AG04449 (cell line): ENCODE measurements at regions not wholly inside any gene's neighbourhood (a gene's known extent, or its start where the extent isn't known, plus 50 kb on each side); places are given as distances from the start of the nearest gene placed in this dataset.

Experiments used
- CTCF ChIA-PET: fragments of 350-600 bp; formaldehyde crosslinking; extraction: SDS; loops from one replicate; lab custom pipeline; 2021; ENCODE audit warnings: antibody characterized with exemption; lab: Yijun Ruan, JAX
- POLR2A ChIA-PET: fragments of 400-600, 350-600 bp; formaldehyde crosslinking; extraction: SDS; loops from one replicate; lab custom pipeline; 2020; ENCODE audit warnings: antibody characterized with exemption, inconsistent platforms; lab: Yijun Ruan, JAX
- DNase-seq: peaks from one replicate; pipeline ENCODE4 v3.0.0-alpha.2; 2010; ENCODE audit warnings: low read depth, low spot score
- H3K4me3 ChIP-seq: 2 replicates; pipeline ENCODE4 v1.5.1; 2011; ENCODE audit warnings: low read depth, mild to moderate bottlenecking, control low read depth, low read length
- TF ChIP-seq, protein P1 (sequence below): IDR thresholded peaks from one replicate; pipeline ENCODE4 v1.5.1; 2011; ENCODE audit warnings: mild to moderate bottlenecking, moderate library complexity, low read length, control low read depth, inconsistent platforms; ENCODE audit not compliant: insufficient read depth; ENCODE audit errors: missing control alignments

DNA sequence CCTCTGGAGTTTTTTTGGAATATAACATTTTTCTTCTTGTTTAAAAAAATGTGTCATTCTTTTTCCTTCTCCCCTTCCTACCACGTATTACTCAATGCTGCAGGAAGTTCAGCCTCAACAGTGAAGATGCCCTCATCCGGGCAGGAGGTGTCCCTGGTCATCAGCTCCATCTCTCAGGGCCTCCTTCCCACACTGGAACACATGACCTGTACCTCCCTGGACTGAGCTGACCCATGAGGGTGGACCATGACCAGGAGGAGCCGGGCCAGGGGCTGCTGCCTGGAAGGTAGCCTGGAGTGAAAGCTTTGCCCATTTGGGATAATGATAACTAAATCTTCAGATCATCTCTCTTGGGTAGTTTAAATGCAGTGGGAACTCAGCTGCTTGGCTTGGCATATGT lies 316.5 kb upstream of the ZMIZ1 start:
- CTCF ChIA-PET = interaction anchor here (1.2 to 1.4 kb wide), 2 partner anchors 9 to 77 kb away, joined by 3 to 5 read pairs; no protein-coding TSS in a partner anchor
- POLR2A ChIA-PET = no interaction called here

DNA sequence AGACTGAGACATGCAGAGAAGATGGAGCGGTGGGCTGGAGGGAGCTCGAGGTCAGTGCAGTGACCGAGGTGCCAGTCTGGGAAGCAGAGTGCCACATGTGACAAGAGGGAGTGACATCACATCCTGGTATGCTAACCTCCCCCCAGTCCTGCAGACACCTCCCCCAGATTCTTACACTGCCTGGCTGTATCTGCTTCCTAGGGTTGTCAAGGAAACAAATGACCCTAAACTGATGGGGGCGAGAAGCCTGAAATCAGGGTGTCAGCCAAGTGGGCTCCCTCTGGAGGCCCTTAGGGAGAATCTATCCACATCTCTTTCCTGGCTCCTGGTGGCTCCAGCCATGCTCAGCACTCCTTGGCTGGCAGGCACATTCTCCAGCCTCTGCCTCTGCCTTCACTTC lies 316.1 kb upstream of the ZMIZ1 start:
- ChIA-PET POLR2A (no interaction called here), CTCF (interaction anchor here (1.4 kb wide), 1 partner anchor 9 kb away, joined by 5 read pairs; no protein-coding TSS in a partner anchor)
- no peak overlapping the region for H3K4me3 ChIP-seq
- TF ChIP-seq, protein P1, sequence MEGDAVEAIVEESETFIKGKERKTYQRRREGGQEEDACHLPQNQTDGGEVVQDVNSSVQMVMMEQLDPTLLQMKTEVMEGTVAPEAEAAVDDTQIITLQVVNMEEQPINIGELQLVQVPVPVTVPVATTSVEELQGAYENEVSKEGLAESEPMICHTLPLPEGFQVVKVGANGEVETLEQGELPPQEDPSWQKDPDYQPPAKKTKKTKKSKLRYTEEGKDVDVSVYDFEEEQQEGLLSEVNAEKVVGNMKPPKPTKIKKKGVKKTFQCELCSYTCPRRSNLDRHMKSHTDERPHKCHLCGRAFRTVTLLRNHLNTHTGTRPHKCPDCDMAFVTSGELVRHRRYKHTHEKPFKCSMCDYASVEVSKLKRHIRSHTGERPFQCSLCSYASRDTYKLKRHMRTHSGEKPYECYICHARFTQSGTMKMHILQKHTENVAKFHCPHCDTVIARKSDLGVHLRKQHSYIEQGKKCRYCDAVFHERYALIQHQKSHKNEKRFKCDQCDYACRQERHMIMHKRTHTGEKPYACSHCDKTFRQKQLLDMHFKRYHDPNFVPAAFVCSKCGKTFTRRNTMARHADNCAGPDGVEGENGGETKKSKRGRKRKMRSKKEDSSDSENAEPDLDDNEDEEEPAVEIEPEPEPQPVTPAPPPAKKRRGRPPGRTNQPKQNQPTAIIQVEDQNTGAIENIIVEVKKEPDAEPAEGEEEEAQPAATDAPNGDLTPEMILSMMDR = no peak
- no peak for DNase-seq

More for the DNA sequence above, 316.5 kb upstream of the ZMIZ1 start:
- DNase-seq = no peak
- TF ChIP-seq, protein P1 = no peak
- no peak overlapping the region for H3K4me3 ChIP-seq

DNA sequence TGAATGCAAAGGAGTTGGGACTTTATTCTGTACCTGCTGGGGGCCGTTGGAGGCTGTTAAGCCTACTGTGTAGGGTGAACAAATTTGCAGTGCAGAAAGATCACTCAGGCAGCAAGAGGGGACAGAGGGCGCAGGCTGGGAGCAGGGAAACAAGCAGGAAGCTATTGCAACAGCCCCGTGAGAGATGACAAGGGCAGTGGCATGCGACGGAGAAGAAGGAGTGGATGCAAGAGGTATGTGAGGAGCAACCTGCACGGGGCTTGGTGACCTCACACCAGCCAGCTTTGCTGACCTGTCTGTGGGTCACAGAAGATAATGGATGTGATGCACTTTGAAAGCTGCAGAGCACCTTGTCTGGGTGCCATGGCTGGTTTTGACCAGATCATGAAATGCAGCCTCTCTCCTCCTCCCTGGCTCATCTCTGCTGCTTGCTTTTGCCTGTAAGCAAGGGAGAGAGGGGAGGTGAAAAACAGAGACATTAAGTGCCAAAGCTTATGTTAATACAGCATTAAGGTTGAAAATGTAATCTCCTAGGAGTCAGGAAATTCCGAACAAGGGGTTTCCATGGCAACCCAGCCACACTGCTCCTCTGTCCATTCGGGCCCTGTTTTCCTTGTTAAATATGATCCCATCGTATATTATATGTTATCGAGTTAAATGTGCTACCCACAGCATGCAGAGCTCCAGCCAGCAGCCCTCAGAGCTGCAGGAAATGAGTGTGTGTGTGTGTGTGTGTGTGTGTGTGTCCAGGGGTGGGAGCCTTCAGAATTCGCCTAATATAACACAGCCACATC lies 314.3 kb upstream of the ZMIZ1 start:
- ChIA-PET POLR2A (interaction anchor here (1.2 kb wide), 1 partner anchor 219 kb away, joined by 4 read pairs; no protein-coding TSS in a partner anchor), CTCF (interaction anchor here (1.2 kb wide), 1 partner anchor 13 kb away, joined by 3 read pairs; no protein-coding TSS in a partner anchor)
- peak; percentile 71 for DNase-seq
- H3K4me3 ChIP-seq = no peak overlapping the region
- TF ChIP-seq, protein P1 = no peak

DNA sequence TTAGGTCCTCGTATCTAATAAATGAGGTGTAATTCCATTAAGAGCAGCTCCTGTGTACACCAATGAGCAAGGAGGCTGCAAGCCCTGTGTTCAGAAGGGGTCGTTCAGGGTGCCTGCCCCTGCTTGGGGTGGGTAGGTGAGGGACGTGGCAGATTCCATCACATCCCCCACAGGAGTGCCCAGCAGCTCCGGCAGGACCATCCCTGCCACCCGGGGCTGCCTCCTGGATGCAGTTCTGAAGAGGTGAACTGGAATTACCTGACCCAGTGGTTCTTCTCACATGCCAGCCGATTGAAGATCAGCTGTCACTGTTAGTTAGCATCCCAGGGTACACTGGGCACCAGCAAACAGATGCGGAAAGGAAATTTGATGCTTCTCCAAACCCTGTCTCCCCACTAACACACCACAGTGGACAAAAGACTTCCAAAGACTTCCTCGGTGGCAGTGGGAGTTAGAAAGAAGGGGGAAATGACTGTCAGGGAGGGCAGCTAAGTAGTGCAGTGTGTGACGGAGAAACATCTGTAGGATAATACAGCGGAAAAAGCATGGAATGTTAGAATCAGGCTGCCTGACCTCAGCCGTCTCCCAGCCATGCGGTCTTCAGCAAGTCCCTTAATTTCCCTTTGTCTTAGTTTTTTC lies 313.6 kb upstream of the ZMIZ1 start:
- no peak overlapping the region for H3K4me3 ChIP-seq
- ChIA-PET POLR2A (interaction anchor here (1.2 kb wide), 1 partner anchor 219 kb away, joined by 4 read pairs; no protein-coding TSS in a partner anchor), CTCF (interaction anchor here (1.0 to 1.2 kb wide), 2 partner anchors 14 to 544 kb away, joined by 3 read pairs; no protein-coding TSS in a partner anchor)
- no peak for DNase-seq
- TF ChIP-seq, protein P1 = no peak

DNA sequence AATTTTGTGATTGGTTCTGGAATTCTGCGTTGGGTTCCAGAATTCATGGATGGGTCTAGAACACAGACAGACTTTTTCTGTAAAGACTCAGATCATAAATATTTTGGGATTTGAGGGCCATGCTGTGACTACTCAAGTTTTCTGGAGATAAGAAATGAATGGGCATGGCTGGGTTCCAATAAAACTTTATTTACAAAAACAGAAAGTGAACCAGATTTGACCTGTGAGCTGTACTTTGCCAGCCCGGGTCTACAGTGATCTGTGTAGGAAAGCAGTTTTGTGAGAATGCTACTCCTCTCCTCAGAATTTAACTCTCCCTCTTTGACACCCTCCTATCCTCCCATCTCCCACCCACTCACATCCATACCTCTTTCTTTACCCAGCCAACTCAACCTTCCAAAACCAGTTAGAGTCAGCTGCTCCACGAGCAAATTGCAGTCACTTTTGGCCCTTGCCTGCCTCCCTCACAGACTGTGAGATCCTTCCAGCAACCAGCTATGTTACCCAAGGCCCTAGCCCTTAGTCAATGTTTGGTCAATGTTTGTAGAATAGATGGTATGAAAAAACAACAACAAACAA lies 312.8 kb upstream of the ZMIZ1 start:
- TF ChIP-seq, protein P1 = no peak
- H3K4me3 ChIP-seq = no peak overlapping the region
- ChIA-PET CTCF (interaction anchor here (1.0 to 1.2 kb wide), 2 partner anchors 14 to 545 kb away, joined by 3 read pairs; no protein-coding TSS in a partner anchor), POLR2A (interaction anchor here (1.0 kb wide), 1 partner anchor 703 kb away, joined by 3 read pairs; no protein-coding TSS in a partner anchor)
- DNase-seq = no peak
